GM23338 (cell line): ENCODE measurements at regions not wholly inside any gene's neighbourhood (a gene's known extent, or its start where the extent isn't known, plus 50 kb on each side); places are given as distances from the start of the nearest gene placed in this dataset.

Experiments used
- ATAC-seq: fragments of 200-7000 bp; cut with Tn5 transposase; 3 replicates; pipeline ENCODE4 v1.9.1; 2020
- DNase-seq: peaks from one replicate; pipeline ENCODE4 v3.0.0-alpha.2; 2015; ENCODE audit warnings: low spot score
- H2AFZ ChIP-seq: fragments of 200-600 bp; sonication (generic); 2 replicates; pipeline ENCODE4 v1.8.0; 2016; ENCODE audit warnings: antibody characterized with exemption, mild to moderate bottlenecking, moderate library complexity
- H3F3A ChIP-seq: fragments of 200-600 bp; sonication (generic); replicated peaks from 2 replicates; pipeline ENCODE4 v1.8.0; 2017; ENCODE audit warnings: antibody characterized with exemption, mixed run types, low read depth
- H3K27ac ChIP-seq: fragments of 200-600 bp; sonication (generic); 2 replicates; pipeline ENCODE4 v1.6.1; 2016; ENCODE audit warnings: low read depth
- H3K27me3 ChIP-seq: fragments of 200-600 bp; sonication (generic); 2 replicates; pipeline ENCODE4 v1.8.0; 2016; ENCODE audit warnings: mild to moderate bottlenecking, mixed run types, moderate library complexity; ENCODE audit not compliant: insufficient read depth
- H3K36me3 ChIP-seq: fragments of 200-600 bp; sonication (generic); 2 replicates; pipeline ENCODE4 v1.8.0; 2016; ENCODE audit warnings: mild to moderate bottlenecking; ENCODE audit not compliant: insufficient read depth
- H3K4me1 ChIP-seq: fragments of 200-600 bp; sonication (generic); 2 replicates; pipeline ENCODE4 v1.8.0; 2016; ENCODE audit warnings: mild to moderate bottlenecking, moderate library complexity; ENCODE audit not compliant: insufficient read depth
- H3K4me2 ChIP-seq: fragments of 200-600 bp; sonication (generic); 2 replicates; pipeline ENCODE4 v1.7.1; 2017; ENCODE audit warnings: mixed run types
- H3K4me3 ChIP-seq: fragments of 200-600 bp; sonication (generic); 2 replicates; pipeline ENCODE4 v1.6.1; 2016; ENCODE audit warnings: mixed run types
- H3K79me2 ChIP-seq: fragments of 200-600 bp; sonication (generic); replicated peaks from 2 replicates; pipeline ENCODE4 v1.8.0; 2017; ENCODE audit warnings: mild to moderate bottlenecking; ENCODE audit not compliant: insufficient read depth
- H3K9me2 ChIP-seq: fragments of 200-600 bp; sonication (generic); 2 replicates; pipeline ENCODE4 v1.8.0; 2017; ENCODE audit not compliant: insufficient read depth
- H4K20me1 ChIP-seq: fragments of 200-600 bp; sonication (generic); replicated peaks from 2 replicates; pipeline ENCODE4 v1.8.0; 2017; ENCODE audit warnings: mild to moderate bottlenecking; ENCODE audit not compliant: insufficient read depth
- H3K27ac Mint-ChIP-seq: 2 replicates; pipeline ENCODE4 v1.8.0; 2020; ENCODE audit warnings: inconsistent platforms, mild to moderate bottlenecking, moderate library complexity, mixed read lengths
- H3K27me3 Mint-ChIP-seq: 3 replicates; pipeline ENCODE4 v1.8.0; 2022; ENCODE audit warnings: low read depth, mild to moderate bottlenecking, moderate library complexity, mixed read lengths, inconsistent platforms; ENCODE audit not compliant: insufficient read depth, poor library complexity
- H3K36me3 Mint-ChIP-seq: 3 replicates; pipeline ENCODE4 v1.8.0; 2021; ENCODE audit warnings: low read depth, mild to moderate bottlenecking, inconsistent platforms, moderate library complexity, mixed read lengths
- H3K4me1 Mint-ChIP-seq: 3 replicates; pipeline ENCODE4 v1.8.0; 2020; ENCODE audit warnings: mild to moderate bottlenecking, inconsistent platforms, mixed read lengths
- H3K4me3 Mint-ChIP-seq: 3 replicates; pipeline ENCODE4 v1.8.0; 2021; ENCODE audit warnings: moderate library complexity, mild to moderate bottlenecking, inconsistent platforms, mixed read lengths
- H3K9me3 Mint-ChIP-seq: 3 replicates; pipeline ENCODE4 v1.8.0; 2020; ENCODE audit warnings: moderate library complexity, mild to moderate bottlenecking, inconsistent platforms, mixed read lengths
- REST ChIP-seq: IDR thresholded peaks from one replicate; pipeline ENCODE4 v1.6.1; 2018; ENCODE audit warnings: antibody characterized with exemption; ENCODE audit not compliant: unreplicated experiment
- STAT1 ChIP-seq: IDR thresholded peaks from one replicate; pipeline ENCODE4 v1.6.1; 2016; ENCODE audit warnings: antibody characterized with exemption; ENCODE audit not compliant: unreplicated experiment
- ZNF331 ChIP-seq: fragments of 250-450 bp; sonication (Bioruptor Pico); IDR thresholded peaks from 2 replicates; pipeline ENCODE4 v1.5.0; 2020; ENCODE audit warnings: low read depth, mild to moderate bottlenecking, moderate library complexity
- TF ChIP-seq, protein P1 (sequence below), 2 experiments: fragments of 200-600 bp in 1 of 2; sonication (generic) in 1 of 2; conservative IDR thresholded peaks; 2 replicates each; pipeline versions ENCODE4 v1.5.1 to v1.6.1; 2016 to 2017; ENCODE audit warnings: antibody characterized with exemption in 2 of 2, low read depth in 2 of 2, mild to moderate bottlenecking in 2 of 2, moderate library complexity in 1 of 2

DNA sequence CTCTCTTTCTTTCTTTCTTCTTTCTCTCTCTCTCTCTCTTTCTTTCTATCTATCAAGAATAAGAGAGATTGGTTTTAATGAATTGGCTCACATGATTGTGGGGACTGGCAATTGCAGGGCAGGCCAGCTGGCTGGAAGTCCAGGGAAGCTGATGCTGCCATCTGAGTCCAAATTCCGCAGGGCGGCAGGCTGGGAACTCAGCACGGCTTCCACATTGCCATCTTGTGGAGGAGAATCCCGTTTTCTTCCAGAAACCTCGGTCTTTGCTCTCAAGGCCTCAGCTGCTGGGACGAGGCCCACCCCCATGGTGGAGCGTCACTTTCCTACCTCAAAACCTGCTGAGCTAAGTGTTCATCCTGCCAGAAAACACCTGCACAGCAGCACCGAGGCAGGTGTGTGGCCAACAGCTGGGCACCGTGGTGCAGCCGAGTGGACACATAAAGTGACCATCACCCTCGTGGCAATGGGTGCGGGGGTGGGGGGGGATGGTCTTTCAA, 58.8 kb upstream of the SLCO4A1 start:
- TF ChIP-seq ZNF331 (CRISPR knock-in tag) = no peak
- TF ChIP-seq, protein P1, sequence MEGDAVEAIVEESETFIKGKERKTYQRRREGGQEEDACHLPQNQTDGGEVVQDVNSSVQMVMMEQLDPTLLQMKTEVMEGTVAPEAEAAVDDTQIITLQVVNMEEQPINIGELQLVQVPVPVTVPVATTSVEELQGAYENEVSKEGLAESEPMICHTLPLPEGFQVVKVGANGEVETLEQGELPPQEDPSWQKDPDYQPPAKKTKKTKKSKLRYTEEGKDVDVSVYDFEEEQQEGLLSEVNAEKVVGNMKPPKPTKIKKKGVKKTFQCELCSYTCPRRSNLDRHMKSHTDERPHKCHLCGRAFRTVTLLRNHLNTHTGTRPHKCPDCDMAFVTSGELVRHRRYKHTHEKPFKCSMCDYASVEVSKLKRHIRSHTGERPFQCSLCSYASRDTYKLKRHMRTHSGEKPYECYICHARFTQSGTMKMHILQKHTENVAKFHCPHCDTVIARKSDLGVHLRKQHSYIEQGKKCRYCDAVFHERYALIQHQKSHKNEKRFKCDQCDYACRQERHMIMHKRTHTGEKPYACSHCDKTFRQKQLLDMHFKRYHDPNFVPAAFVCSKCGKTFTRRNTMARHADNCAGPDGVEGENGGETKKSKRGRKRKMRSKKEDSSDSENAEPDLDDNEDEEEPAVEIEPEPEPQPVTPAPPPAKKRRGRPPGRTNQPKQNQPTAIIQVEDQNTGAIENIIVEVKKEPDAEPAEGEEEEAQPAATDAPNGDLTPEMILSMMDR (conservative IDR thresholded peaks at IDR 0.05; ENCODE audit: low read depth in 2 of 2) = peak in 1 of 2 experiments; percentile 41; a peak in 2 of 4 replicates
- no peaks in the 10 kb centered on the region; the same call in 2 of the 3 replicates for H3K36me3 Mint-ChIP-seq
- H4K20me1 ChIP-seq = no peaks in the 10 kb centered on the region
- H3K4me2 ChIP-seq = no peak overlapping the region
- H3F3A ChIP-seq = no peaks in the 10 kb centered on the region
- DNase-seq (peak; percentile 52), ATAC-seq (no peak; the same call in 2 of the 3 replicates)
- peaks cover 4% of the 10 kb centered on the region; the same call in 1 of the 2 replicates for H3K4me1 ChIP-seq
- H3K27ac Mint-ChIP-seq = no peak overlapping the region
- H2AFZ ChIP-seq = no peak overlapping the region
- H3K27me3 Mint-ChIP-seq = peaks cover 19% of the 10 kb centered on the region
- H3K27ac ChIP-seq = no peak overlapping the region
- H3K9me3 Mint-ChIP-seq = no peaks in the 10 kb centered on the region; the same call in 2 of the 3 replicates
- H3K4me3 Mint-ChIP-seq = no peak overlapping the region
- H3K79me2 ChIP-seq = no peaks in the 10 kb centered on the region
- no peaks in the 10 kb centered on the region for H3K36me3 ChIP-seq
- no peak overlapping the region for H3K4me3 ChIP-seq
- peaks cover 19% of the 10 kb centered on the region for H3K4me1 Mint-ChIP-seq
- H3K27me3 ChIP-seq = no peaks in the 10 kb centered on the region
- no peaks in the 10 kb centered on the region for H3K9me2 ChIP-seq

DNA sequence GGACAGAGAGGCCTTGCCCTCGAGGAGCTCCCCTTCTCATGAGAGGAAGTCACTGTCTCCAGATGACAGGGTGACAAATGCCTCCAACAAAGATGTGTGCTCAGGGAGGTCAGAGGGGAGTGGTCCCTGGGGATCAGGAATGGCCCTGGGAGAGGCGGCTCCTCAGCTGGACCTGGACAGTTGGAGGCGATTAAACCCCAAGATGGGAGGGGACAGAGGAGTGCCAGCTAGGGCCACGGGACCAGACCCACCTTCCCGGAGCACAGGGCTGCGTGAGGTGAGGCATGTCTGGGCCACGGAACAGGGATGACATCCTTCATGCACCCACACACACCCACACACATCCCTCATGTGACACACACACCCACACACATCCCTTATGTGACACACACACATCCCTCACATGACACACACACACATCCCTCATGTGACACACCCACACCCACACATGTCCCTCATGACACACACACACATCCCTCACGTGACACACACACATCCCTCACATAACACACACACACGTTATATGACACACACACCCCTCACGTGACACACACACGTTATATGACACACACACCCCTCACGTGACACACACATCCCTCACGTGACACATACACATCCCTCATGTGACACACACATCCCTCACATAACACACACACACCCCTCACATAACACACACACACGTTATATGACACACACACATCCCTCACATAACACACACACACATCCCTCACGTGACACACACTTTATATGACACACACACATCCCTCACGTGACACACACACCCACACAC, 57.4 kb upstream of the SLCO4A1 start:
- Mint-ChIP-seq H3K36me3 (no peaks in the 10 kb centered on the region), H3K9me3 (no peaks in the 10 kb centered on the region), H3K27ac (no peak overlapping the region), H3K4me1 (peaks cover 16% of the 10 kb centered on the region), H3K27me3 (peaks cover 15% of the 10 kb centered on the region), H3K4me3 (no peak overlapping the region)
- DNase-seq = no peak
- TF ChIP-seq STAT1 = no peak
- TF ChIP-seq, protein P1 (conservative IDR thresholded peaks at IDR 0.05; ENCODE audit: low read depth in 2 of 2) = no peak
- TF ChIP-seq REST = no peak
- no peaks in the 10 kb centered on the region for H3K9me2 ChIP-seq
- no peaks in the 10 kb centered on the region for H3K27me3 ChIP-seq
- H3F3A ChIP-seq = no peaks in the 10 kb centered on the region
- H3K4me3 ChIP-seq = no peak overlapping the region
- peaks cover 4% of the 10 kb centered on the region; the same call in 1 of the 2 replicates for H3K4me1 ChIP-seq
- no peaks in the 10 kb centered on the region for H3K79me2 ChIP-seq
- ATAC-seq = no peak
- H3K36me3 ChIP-seq = no peaks in the 10 kb centered on the region
- no peaks in the 10 kb centered on the region for H4K20me1 ChIP-seq
- no peak overlapping the region for H2AFZ ChIP-seq
- H3K27ac ChIP-seq = no peak overlapping the region
- no peak overlapping the region for H3K4me2 ChIP-seq
